GM18873 (cell line): ENCODE measurements at regions not wholly inside any gene's neighbourhood (a gene's known extent, or its start where the extent isn't known, plus 50 kb on each side); places are given as distances from the start of the nearest gene placed in this dataset.

Experiments used
- ATAC-seq: cut with Tn5 transposase; IDR thresholded peaks from one replicate; pipeline ENCODE4 v1.9.1; 2021; ENCODE audit warnings: mild to moderate bottlenecking, moderate library complexity, moderate number of reproducible peaks; ENCODE audit not compliant: unreplicated experiment, low FRiP score

DNA sequence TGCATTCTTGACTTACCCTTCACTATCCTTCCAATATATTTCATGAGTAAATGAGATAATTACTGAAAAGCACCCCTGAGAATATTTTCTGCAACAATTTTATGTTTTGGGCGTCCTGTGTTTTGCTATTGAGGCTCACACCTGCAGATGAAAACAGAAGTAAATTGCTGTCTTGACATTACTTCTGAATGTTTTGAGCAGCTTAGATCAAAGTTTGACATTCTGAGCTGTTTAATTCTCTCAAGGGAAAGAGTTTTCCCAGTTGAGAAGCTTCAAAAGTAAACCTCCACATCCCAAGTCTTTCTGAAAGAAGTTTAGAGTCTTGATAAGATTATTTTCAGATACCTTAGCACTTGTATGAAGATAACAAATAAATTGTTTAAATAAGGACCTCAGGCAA, 1667.2 kb upstream of the SLC10A2 start:
- no peak for ATAC-seq

DNA sequence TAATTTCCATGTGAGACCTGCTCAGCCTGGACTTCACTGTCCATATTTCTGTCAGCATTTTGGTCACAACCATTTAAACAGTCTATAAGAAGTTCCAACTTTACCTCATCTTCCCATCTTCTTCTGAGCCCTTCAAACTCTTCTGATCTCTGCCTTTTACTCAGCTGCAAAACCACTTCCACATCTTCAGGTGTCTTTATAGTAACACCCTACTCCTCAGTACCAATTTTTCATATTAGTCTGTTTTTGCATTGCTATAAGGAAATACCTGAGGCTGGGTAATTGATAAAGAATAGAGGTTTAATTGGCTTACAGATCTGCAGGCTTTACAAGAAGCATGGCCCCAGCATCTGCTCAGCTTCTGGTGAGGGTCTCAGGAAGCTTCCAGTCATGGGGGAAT, 1648.9 kb upstream of the SLC10A2 start:
- no peak for ATAC-seq

DNA sequence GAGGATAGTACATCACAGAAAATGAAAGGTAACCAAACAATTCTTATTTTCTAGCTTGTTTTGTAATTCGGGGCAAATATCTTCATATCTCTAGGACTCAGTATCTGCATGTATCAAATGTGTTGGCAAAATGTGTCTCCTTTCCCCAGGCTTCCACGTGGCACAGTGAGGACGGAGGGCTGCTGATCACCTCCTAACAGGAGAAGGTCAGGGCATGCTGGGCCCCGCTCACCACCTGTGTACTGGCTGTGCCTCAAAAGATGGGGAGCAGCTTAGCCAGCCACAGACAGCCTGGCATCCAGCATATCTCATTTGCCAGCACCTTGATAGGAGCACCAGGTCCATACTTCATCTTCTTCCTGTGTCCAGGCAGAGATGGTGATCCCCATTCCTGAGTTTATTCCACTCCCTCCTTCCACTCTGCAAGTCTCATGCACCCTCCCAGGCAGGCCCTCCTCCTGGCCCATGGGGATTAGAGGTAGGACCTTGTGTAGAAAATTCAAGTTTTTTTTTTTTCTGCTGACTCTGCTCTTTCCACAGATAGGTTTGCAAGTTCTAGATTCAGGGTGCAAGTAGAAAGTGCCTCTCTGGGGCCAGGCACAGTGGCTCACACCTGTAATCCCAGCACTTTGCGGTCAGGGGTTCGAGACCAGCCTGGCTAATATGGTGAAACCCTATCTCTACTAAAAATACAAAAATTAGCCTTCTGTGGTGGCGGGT, 1639.0 kb upstream of the SLC10A2 start:
- no peak for ATAC-seq

DNA sequence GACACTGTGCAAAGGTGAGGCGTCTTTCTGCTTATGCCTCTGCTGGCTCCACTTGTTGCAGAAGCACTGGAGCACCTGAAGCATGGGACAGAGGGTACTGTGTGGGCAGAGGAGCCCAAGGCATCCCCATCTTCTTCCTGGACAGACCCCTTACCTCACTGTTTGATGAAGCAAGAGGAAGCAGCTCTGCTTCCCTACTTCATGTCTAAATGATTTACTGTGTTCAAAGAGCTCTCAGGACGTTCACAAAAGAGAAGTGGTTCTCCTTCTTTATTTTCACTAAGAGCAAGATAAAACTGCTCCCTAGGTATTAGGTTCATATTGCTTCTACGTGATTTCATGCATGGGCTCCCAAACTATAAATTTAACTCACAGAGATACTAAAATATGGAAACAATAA, 1635.4 kb upstream of the SLC10A2 start:
- no peak for ATAC-seq

DNA sequence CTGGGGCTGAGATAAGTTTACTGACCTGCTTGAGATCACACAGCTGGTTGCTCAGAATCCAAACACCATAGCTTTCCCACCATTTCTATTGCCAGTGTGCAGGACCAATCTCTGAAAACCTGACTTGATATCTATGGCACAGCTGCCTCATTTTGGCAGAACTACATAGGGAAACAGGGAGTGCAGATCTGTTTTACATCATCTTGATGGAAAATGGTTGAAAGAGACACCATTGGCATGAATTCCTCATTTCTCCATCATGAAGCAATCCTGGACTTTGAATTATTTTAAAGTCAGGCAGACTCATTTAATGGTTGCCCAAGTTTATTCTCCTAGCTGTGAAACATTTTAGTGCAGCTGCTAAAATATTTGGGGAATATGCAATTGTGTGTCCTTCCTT, 1628.2 kb upstream of the SLC10A2 start:
- ATAC-seq, result no peak

DNA sequence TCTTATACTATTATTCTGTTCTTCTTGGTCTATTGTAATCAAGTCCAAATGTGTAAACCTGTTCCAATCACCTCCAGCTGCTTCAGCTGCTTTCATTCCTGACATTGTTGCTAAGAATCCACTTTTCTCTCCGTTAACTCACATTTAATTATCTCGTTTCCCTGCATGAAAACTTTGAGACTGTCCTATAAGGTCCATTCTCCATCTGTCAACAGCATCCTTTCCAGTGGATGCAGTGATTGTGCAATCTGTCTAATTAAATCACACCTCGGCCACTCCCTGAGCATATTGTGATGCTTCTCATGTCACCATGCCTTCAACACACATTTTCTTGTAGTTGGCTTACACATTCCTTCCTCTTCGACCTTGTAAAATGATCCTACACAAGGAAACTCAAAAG, 1626.9 kb upstream of the SLC10A2 start:
- no peak for ATAC-seq

DNA sequence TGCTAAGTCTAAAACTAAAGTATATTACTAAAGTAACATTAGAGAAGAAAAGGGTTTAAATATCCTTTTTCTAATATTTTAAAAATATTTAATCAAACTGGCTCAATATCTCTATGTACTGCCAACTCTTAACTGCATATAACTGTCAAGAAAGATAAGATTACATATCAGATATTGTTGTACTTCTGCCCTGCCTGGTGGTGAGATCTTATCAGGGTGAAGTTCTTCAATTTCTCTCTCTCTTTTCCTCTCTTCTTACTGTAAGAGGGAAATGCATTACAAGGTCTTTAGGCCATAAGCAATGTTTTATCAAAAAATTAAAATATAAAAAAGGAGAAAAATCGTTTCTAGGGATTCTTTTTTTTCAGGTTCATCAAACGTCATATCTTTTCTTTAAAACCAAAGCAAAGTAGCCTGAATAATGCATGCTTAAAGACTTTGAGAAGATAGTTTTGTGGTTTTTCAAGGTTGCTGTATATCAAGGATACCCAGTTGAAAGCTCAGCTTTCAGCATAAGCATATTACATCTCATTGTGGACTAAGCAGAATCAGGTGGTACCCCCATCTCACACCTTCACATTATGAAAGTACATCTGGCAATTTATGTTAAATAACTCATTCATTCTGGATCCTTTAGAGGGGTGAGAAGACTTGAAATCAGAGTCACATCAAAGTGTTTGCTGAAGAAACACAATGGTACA, 1625.7 kb upstream of the SLC10A2 start:
- ATAC-seq, result no peak

DNA sequence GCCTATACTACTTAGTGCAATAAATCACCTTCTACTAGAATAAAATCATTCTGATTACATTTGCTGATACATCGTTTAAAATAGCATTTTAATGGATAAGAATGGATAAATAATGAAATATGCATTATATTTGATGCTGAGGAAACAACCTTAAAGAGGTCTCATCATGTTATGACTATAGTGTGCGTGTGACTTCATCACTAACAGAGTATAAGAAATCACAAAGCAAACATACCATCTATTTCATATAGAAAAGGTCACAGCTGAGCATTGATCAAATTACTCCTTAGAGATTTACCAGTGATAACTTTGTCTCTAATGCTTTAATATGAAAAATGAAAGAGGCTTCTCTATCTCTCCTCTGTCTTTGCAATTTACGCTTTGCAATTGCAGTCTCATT, 1620.3 kb upstream of the SLC10A2 start:
- no peak for ATAC-seq

DNA sequence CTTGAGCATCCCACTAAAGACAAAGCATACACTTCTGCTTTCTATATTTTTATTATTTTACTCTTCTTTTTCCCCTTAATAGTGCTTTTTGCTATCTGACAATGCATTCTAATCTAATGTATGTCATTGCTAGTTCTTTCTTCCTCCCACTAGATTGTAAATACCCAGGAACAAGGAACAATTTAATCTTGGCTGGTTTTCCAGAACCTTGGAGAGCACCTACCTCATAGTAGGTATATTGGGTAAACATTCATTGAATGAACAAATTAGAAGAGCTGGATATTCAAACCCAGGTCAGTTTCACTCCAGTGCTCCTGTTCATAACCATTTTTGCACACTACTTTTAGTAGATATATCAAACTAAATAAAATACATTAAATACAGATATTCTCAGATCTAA, 1617.6 kb upstream of the SLC10A2 start:
- ATAC-seq, result no peak

DNA sequence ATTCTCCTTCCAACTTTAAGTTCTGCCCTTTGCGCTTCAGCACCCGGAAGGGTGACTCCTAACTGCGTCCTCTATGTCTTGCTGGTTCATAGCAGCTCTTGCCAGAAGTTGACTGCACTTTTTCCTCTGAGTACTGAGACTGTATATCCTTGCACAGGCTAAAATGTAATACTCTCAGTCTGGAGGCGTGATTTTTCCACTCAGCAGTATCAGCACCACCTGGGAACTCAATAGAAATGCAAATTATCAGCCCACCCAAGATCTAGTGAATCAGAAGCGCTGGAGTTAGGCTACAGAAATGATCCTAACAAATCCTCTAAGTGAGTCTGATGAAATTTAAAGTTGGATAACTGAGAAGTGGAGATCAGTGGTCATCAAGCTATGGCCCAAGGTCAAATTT, 1611.9 kb upstream of the SLC10A2 start:
- no peak for ATAC-seq

DNA sequence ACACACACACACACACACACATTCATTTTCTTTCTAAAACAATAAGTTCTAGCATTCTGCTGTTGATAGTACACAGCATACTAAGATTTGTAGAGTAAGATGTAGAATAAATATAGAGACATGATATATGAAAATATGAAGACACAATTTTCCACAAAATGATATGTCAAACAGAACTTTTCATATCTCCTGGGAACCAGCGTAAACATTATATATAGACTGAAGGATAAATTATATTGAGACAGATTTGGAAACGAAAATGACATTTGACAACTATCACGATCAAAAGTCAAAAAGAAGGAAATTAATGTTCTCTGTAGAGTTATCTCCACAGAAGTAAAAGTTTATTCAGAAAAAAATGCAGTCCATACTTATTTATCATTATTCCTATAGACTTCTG, 1605.7 kb upstream of the SLC10A2 start:
- no peak for ATAC-seq

DNA sequence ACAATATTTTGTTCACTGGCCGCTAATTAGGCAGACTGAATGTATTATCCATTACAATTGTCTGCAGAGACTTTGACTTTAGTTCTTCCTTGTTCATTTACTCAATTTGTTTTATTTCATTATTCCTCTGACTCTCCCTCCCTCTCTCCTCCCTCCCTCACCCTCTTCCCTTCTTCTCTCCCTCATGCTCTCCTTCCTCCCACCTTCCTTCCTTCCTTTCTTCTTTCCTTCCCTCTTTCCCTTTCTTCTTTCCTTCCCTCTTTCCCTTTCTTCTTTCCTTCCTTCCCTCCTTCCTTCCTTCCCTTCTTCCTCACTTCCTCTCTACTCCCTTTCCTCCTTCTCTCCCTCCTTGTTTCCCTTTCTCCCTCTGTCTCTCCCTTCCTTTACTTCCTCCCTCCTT, 1591.0 kb upstream of the SLC10A2 start:
- ATAC-seq, result no peak

DNA sequence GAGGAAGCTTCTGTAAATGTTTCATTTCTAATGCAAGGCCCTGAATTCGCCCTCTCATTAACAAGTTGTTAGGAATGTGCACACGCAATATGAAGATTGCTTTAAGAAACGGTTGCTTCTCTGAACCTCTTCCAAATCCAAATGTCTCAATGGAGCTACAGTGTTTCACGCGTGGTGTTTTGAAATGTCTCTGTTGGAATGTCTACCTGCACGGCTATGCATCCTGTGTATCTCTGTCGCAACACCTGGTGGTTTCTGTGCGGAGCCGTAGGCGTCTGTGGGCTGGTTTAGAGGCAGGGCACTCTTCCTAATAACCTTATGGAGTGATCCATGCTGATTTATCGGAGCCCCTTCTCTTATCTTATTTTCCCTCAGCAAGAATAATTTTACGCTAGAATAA, 1584.2 kb upstream of the SLC10A2 start:
- no peak for ATAC-seq

DNA sequence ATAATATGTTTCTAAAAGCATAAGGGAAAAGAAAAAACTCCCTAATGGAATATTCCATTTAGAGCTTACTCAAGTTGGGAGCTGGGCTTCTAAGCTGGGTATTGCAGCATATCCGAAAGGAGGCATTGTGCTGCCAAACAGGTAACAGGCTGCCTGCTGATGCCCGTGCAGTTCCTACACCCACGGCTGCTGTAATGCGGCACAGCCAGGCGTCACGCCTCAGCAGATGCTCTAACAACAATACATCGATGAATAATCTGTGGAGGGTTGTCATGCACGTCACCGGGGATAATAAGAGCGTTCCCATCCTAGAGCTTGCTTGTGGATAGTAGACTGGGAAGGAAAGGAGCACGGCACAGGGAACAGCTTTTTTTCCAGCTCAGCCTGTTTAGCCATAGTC, 1582.1 kb upstream of the SLC10A2 start:
- ATAC-seq, result no peak

DNA sequence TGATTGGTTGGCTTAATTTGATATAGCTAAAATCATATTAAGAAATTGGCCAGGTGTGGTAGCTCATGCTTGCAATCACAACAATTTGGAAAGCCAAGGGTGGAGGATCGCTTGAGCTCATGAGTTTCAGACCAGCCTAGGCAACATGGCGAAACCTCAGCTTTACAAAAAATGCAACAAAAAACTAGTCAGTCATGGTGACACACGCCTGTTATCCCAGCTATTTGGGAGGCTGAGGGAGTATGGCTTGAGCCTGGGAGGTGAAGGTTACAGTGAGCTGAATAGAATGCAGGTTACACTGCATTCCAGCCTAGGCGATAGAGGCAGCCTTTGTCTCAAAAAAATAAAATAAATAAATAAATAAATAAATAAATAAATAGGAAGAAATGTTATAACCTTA, 1579.6 kb upstream of the SLC10A2 start:
- no peak for ATAC-seq

DNA sequence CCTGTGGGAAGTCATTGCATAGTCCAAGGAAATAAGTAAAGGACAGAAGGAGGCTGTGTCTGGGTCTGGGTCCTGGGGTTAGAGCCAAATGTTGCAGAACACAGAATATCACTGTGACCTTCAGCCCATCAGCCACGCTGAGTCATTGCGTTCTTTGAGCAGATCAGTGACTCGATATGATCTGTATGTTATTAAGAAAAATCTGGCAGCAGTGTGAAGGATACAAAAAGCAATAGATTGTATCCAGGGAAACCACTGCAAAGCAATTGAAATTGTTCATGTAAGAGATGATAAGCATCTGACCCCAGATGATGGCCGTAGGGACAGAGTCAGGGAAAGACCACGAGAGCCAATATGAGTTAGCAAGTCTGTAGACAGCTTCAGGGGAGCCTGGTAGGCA, 1575.1 kb upstream of the SLC10A2 start:
- no peak for ATAC-seq

DNA sequence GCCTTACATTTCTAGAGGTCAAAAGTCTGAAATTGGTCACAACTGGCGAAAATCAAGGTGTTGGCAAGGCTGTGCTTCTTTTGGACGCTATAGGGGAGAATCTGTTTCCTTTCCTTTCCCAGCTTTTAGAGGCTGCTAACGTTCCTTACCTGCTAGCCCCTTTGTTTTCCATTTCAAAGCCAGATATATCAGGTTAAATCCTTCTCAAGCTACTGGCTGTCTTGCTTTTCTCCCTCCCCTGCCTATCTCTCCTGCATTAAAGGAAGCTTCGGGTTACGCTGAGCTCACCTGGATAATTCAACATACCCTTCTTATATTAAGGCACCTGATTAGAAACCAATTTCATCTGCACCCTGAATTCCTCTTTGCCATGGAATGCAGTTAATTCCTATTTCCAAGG, 1569.7 kb upstream of the SLC10A2 start:
- no peak for ATAC-seq

DNA sequence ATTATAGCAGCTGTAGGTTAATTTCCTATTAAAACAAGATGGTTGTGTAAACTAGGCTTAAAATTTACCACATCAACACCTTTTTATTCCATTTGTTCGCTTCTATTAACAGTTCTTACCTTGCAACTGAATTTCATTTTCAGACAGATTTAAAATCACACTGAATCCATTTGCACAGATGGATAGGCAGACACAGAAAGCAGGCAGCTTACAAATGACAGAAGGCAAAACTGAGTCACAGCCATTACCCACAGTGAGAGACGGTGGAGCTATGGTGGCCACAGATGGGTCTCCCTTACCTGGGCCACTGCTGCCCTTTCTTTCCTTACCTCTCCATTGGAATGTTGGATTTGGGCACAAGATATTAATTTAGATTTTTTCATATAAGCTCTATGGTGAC, 1567.8 kb upstream of the SLC10A2 start:
- no peak for ATAC-seq

DNA sequence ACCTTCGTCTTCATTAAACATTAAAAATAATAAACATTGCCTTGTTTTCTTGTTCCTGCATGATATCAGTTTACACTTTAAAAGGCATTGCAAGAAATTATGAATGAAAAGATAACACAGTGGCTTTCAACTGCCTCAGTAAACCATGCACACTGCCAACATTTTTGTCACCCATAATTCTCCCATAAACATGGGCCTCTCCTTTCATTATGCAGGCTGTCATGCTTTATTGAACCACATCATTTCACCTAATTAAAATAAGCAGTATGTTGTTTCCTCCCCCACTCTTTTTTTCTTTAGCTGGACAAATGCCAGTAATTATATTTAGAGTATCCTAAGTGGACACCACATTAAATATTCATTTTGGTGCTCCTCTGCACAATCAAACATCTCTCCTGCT, 1566.5 kb upstream of the SLC10A2 start:
- ATAC-seq, result no peak

DNA sequence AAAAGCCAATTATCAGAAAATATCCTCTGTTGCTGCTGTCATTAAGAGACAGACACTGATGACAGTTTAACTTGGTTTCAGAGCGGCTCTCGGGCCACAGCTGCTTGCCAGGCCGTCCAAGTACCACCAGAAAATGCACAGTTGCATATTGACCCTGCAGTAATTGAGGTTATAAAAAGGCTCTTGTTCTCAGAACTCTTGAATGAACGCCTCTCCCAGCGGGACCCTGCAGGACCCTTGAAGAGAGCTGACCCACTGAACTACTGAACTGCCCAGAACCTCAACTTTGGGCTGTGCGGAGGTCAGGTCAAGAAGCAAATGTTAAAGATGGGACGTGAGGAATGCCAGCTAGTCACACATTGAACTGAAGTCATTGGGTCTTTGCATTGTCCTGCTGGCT, 1559.0 kb upstream of the SLC10A2 start:
- no peak for ATAC-seq

DNA sequence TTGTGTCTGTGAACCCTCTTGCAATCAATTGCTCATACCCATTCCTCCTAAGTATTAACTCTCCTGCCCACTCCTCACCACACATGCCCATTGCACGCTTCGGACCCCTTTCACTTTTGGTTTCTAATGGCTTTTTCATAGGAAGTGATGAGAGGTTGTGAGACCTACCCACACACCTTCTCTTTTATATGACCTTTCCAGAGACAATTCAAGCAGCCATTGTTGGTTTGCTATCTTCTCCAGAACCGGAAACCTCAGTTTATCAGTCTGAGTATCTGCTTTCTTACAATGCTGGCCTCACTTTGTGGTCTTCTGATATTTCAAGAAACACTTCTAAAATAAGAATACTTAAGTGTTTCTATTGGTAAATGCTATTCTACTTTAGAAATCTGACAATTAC, 1550.8 kb upstream of the SLC10A2 start:
- ATAC-seq, result no peak

DNA sequence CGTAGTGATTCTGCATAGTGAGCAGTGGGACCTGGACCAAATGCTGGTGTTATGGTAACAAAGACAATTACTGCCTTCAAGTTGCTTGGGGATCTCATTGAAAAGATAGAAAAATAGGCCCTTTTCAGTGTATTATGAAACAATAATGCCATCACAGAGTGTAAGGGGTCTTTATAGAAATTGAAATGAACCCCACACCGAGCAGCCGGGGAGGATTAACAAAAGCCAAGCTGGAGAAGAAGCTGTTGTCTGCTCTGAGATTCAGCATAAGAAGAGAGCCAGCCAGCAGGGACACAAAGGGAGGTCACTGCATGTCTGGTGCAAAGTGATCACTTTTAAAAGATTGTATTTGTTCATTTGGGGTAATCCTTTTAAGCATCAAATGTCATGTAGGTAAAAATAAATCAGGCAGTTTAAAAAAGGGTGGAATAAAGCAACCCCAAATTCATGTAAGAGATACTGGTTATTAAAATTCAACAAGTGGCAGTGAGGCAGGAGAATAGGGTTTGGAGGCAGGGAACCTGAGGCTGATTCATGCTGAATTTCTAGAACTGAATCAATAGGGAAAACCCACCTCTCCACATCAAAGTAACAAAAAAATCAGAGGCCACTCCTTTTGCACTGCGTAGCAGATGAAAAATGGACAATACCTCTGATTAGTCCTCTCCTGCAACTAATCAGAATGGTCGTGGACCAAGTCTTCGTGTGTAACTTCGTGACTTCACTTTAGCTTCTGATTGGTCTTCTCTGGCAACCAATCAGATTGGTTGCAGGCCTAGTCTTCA, 1548.3 kb upstream of the SLC10A2 start:
- ATAC-seq, result no peak
